COLO829 (cell line): ENCODE measurements at regions not wholly inside any gene's neighbourhood (a gene's known extent, or its start where the extent isn't known, plus 50 kb on each side); places are given as distances from the start of the nearest gene placed in this dataset.
"Not testable (repeated sequence)": the region's sequence is repeated elsewhere in the genome, so short reads cannot be mapped to it uniquely, and the experiment has no call there.

ENCODE experiments used
- DNase-seq: peaks from one replicate; pipeline ENCODE4 v3.0.0; 2012; ENCODE audit warnings: low spot score

GRCh38 chr1:99062192-99062591 lies 57.5 kb upstream of the PLPPR5 start:
- DNase-seq, result no peak

GRCh38 chr1:99069146-99069545 lies 64.5 kb upstream of the PLPPR5 start:
- DNase-seq, result no peak

- not testable (repeated sequence) for DNase-seq
Observed at GRCh38 chr1:99078529-99078928, 73.9 kb upstream of the PLPPR5 start.

DNA sequence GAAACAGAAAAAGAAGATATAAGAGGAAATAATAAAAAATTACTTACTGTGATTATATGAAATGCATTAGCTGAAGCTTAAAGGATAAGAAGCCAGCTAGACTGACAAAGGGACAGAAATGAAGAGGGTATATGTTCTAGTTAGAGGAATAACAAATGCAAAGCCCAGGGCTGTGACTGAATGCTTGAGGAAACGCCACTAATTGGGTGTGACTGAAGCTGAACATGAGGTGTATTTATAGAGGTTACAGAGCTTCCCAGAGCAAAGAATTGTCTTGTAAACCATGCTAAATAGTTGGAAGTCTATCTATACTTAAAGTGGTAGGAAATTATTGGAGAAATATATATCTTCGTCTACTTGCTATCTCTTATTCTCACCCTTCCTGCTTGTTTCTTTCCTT lies 77.7 kb upstream of the PLPPR5 start:
- DNase-seq, result no peak

DNA sequence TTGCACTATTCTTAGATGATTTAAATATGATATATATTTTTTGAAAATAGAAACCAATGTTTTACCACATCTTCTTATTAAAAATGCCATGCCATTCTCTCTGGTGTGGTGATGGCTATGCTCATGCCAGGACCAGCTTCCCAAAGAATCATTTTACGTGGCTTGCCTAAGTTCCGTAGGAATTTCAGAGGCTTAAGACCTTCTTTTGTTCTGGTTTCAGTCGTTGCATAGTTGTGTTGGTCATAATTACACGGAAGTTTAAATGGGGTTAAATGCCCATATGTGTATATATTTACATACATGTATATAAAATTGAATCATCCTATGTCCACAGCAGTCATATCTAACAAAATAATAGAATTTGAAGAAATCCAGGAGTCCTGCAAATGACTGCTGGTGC lies 78.7 kb upstream of the PLPPR5 start:
- DNase-seq, result no peak

DNA sequence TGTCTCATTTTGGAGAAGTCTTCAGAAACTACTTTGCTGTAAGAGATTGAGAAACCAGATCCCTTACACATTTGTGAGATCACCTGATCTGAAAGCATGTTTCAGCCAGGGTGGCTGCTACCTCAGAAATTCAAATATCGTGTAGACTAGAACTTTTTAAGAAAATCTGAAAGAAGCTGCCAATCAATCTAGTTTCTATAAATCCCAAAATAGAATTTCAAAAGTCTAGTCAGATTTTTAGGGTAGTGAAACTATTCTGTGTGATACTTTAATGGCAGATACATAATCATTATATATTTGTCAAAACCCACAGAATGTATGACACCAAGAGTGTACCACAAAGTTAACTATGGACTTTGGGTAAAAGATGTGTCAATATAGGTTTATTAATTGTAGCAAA lies 79.9 kb upstream of the PLPPR5 start:
- no peak for DNase-seq

DNA sequence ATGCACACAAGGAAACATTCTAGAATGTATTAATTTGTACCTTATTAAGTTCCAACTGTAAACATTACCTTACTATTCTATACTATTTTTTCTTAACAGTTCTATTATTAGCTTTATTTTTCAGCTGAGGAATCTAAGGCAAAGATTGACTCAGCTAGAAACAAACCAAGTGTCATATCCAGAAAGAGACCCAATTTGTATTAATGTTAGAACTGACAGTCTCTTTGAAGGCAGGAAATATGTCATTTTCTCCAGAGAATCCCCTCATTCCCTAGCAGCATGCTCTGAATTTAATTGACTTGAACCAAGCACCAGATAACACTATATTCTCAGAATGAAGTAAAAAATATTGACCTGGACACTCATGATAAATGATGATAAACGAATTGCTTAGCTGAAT lies 81.4 kb upstream of the PLPPR5 start:
- DNase-seq, result no peak

DNA sequence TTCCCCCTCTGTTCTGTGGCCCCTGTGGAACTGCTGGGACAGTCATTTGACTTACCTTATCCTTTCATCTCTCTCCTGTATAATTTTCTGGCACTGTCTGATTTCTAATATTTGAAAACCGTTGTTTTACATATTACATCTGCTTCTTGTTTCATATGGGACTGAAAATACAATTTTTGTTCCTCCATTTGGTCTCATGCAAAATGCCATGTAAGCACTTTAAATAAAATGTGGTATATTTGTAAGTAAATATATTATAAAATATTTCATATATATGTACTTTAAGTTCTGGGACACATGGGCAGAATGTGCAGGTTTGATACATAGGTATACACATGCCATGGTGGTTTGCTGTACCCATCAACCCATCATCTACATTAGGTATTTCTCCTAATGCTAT lies 93.9 kb upstream of the PLPPR5 start:
- DNase-seq, result no peak

DNA sequence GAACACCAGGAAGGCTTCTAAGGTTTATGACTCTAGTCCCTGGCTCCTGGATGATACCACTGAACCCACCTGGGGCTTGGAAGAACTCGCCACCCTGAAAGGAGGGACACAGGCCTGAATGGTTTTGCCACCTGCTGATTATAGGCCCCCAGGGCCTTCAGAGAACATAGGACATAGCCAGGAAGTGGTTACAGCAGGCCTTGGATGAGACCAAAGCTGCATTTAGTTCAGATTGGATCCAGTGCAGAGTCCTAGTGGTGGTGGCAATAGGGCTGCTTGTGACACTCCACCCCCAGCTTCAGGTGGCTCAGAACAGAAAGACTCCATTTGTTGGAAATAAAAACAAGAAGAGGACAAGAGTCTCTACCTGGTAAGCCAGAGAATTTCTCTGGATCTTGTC lies 101.6 kb upstream of the PLPPR5 start:
- no peak for DNase-seq

DNA sequence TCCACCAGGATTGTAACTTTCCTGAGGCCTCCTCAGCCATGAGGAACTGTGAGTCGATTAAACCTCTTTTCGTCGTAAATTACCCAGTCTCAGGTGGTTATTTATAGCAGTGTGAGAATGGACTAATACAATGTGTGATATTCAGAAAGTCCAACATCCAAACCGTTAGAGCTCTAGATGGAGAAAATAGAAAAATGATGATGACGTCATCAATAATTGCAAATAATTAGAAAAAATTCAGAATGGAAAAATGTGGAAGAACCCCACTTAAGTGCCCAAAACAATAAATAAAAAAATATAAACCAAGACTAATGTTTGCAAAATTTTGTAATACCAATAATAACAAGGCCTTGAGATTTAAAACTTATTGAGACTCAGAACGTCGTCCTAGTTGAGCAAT lies 103.0 kb upstream of the PLPPR5 start:
- DNase-seq, result no peak

- no peak for DNase-seq
Observed at GRCh38 chr1:99110140-99111041, 105.7 kb upstream of the PLPPR5 start.

GRCh38 chr1:99115231-99115630 lies 110.6 kb upstream of the PLPPR5 start:
- DNase-seq, result no peak

DNA sequence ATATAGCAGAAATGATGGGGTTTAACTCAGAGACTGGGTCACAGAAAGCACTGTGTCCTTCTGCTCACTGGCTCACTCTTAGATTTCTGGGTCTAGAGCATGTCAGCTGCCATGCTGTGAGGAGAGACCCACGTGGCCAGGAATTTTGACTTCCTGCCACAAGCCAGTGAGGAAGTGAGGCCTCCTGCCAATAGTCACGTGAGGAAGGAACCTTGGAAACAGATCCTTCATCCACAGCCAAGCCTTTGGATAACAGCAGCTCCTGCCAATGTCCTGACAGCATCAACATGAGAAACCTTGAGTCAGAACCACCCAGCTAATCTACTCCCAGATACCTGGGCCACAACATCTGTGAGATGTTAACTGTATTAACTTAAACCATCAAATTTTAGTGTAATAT lies 114.5 kb upstream of the PLPPR5 start:
- DNase-seq, result no peak

DNA sequence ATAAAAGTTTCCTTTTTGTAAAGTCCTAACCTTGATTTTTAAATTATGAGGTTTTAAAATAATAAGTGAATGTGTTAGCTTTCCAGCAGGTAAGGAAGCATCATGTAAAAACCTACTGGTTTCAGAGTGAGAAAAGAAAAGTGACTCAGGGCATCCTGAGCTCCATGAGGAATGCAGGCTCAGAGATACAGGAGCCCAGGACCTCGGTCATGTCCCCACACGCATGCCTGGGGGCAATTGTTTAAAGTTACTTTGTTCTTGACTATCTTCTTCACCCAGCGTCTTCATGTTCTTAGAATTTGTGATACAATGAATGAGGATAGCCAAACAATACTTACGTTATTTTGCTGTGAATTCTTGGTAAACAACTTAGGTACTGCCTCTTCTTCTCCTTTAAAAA lies 117.4 kb upstream of the PLPPR5 start:
- no peak for DNase-seq

- DNase-seq, result no peak
Observed at GRCh38 chr1:99123936-99124335, 119.3 kb upstream of the PLPPR5 start.

DNA sequence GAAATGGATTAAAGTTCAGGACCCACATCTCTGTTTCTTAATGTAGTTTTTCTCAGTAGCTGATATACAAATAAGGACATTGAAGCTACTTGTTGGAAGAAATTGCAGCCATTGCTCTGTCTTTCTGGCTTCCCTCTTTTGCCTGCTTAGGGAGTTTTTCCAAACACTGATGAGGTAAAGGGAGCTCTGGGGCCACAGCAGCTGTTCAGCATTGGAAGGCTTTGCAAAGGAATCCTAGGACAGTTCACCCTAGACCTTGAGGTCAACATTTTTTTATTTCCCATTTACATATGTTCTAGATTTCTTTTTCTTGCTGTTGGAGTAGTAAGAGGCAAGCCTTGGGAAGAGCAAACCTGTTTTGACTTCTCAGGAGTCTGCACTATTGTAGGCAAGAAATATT lies 126.9 kb upstream of the PLPPR5 start:
- DNase-seq, result no peak

DNA sequence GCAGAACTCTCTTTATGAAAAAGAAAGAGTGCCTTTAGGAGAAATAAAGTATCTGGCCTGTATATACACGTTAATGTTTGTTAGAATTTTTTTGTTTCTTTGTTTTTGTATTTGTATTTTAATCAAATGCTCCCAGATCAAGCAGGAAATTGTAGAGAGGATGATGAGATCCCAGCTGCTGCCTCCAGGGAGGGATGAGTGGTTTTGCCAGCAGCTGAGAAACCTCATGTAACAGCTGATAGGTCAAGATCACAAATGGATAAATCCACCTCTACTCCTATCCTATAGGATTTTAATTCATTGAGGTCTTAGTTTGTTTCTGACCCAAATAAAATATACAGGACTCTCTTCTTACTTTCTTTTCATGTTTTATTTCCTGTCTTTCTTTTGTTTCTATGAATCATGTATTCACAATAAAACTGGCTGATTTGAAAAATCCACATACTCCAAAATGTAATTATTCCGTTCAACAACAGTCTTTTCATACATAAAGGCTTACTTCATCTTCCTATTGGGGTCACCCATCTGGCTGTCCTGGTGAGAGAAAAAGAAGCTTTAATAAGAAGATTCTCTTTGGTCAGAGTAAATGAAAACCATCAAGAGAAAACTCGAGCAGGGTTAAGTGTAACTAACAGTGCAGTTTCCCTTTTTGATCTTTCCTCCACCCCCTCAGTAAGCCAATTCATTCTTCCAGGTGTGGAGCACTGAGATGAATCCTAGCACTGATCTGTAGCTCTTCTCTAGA lies 129.3 kb upstream of the PLPPR5 start:
- DNase-seq, result no peak

GRCh38 chr1:99137554-99138206 lies 126.6 kb upstream of the PLPPR4 start:
- DNase-seq, result no peak

DNA sequence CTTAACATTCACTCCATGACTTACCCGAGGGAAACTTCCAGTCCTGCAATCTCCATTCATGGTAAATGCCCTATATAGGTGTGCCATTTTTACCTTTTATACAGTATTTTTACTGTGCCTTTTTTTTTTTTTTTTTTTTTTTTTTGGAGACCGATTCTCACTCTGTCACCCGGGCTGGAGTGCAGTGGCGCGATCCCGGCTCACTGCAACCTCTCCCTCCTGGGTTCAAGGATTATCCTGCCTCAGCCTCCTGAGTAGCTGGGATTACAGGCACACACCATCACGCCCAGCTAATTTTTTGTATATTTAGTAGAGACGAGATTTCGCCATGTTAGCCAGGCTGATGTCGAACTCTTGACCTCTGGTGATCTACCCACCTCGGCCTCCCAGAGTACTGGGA lies 124.4 kb upstream of the PLPPR4 start:
- no peak for DNase-seq

DNA sequence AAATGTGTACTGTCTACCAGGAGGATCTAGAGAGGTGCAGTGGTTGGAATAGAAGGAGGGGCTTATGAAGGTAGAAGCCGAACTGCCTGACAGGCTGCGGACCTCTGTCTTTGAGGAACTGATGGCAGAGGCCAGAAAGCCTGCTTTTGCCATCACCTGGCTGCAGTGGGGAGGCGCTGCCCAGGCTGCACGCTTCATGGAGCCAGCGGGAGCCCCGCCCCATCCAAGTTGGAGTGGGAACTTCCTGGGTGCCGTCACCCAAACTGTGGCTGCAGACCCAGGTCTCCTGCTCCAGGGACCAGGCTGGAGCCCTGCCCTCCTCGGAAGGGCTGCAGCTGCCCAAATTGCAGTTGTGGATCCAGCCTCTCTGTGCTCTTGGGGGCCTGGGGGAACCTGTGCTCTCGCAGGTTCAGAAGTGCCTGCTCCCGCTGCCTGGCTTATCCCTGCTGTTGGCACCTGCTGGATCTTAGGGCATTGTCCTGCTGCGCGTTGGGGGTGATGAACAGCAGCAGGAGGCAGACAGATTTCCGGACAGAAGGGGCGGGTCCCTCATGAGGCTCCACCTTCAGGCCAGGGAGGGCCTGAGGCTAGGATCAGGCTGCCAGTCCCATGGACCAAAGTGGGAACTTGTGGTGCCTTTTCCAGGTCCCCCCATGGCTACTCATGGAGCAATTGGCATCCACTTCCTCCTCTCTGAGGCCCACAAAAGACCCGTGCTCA lies 118.0 kb upstream of the PLPPR4 start:
- DNase-seq, result no peak

- no peak for DNase-seq
Observed at GRCh38 chr1:99149952-99150351, 114.3 kb upstream of the PLPPR4 start.

GRCh38 chr1:99152132-99152531 lies 112.2 kb upstream of the PLPPR4 start:
- no peak for DNase-seq
